ENCODE measurements at regions not wholly inside any gene's neighbourhood (a gene's known extent, or its start where the extent isn't known, plus 50 kb on each side); places are given as distances from the start of the nearest gene placed in this dataset.

GRCh38 chr4:164536814-164537213, 217.1 kb upstream of the SMIM31 start:
- peak in 2 of 6 experiments; percentile 36 to 41 for TF ChIP-seq CTCF (IDR thresholded peaks at IDR 0.05)
- TF ChIP-seq POLR2A (IDR thresholded peaks at IDR 0.05): no peak
